GM12878 (cell line): ENCODE measurements at regions not wholly inside any gene's neighbourhood (a gene's known extent, or its start where the extent isn't known, plus 50 kb on each side); places are given as distances from the start of the nearest gene placed in this dataset.

ENCODE experiments used
- ATAC-seq: fragments of 200-7000 bp; cut with Tn5 transposase; 3 replicates; pipeline ENCODE4 v1.9.1; 2020; ENCODE audit warnings: mild to moderate bottlenecking, moderate library complexity
- BruUV-seq: library from RNA; stranded (reverse); fragments of 400-500 nt; replicated peaks from 2 replicates; lab custom pipeline; 2021; lab: Mats Ljungman, UMichigan
- CTCF ChIA-PET: fragments of 300-600 bp; sonication (Branson Sonifier 250); formaldehyde crosslinking; extraction: SDS; loops from one replicate; lab custom pipeline; 2021; ENCODE audit warnings: inconsistent platforms; lab: Yijun Ruan, JAX
- POLR2A ChIA-PET: fragments of 350-600 bp; formaldehyde crosslinking; extraction: SDS; loops from one replicate; lab custom pipeline; 2021; ENCODE audit warnings: inconsistent platforms; lab: Charles Lee
- RAD21 ChIA-PET: fragments of 300-600 bp; sonication (Branson Sonifier 250); formaldehyde crosslinking; loops from one replicate; lab custom pipeline; 2023; ENCODE audit warnings: antibody characterized with exemption; ENCODE audit not compliant: unreplicated experiment; lab: Charles Lee
- SMC1A ChIA-PET: fragments of 300-600 bp; sonication (Branson Sonifier 250); formaldehyde crosslinking; loops from one replicate; lab custom pipeline; 2023; ENCODE audit not compliant: unreplicated experiment, uncharacterized antibody; lab: Charles Lee
- DNase-seq: peaks from one replicate; pipeline ENCODE4 v3.0.0-alpha.2; 2011; ENCODE audit warnings: low read depth, low spot score
- FAIRE-seq: peaks from 3 replicates; lab custom pipeline; 2011; peaks lifted over from hg19 to GRCh38; lab: Jason Lieb, UNC
- H2AFZ ChIP-seq: 2 replicates; pipeline ENCODE4 v1.6.0; 2011; ENCODE audit warnings: low read depth, low read length, control low read depth; ENCODE audit not compliant: control insufficient read depth
- H3K27ac ChIP-seq: 2 replicates; pipeline ENCODE4 v1.5.1; 2011; ENCODE audit warnings: control low read depth; ENCODE audit not compliant: control insufficient read depth, insufficient read depth
- H3K27me3 ChIP-seq, 2 experiments: replicated peaks in 1 of 2; 2 replicates each; pipeline versions ENCODE4 v1.6.0 to v1.6.1; 2011; ENCODE audit warnings: low read length in 1 of 2; ENCODE audit not compliant: control insufficient read depth in 2 of 2, insufficient read depth in 2 of 2
- H3K36me3 ChIP-seq, 2 experiments: 2 replicates each; pipeline ENCODE4 v1.5.1; 2011; ENCODE audit warnings: low read length in 1 of 2; ENCODE audit not compliant: control insufficient read depth in 2 of 2, insufficient read depth in 2 of 2
- H3K4me1 ChIP-seq: 2 replicates; pipeline ENCODE4 v1.6.1; 2011; ENCODE audit warnings: mild to moderate bottlenecking, low read length, moderate library complexity, mixed read lengths; ENCODE audit not compliant: control insufficient read depth, insufficient read depth
- H3K4me2 ChIP-seq: 2 replicates; pipeline ENCODE4 v1.6.0; 2011; ENCODE audit warnings: control low read depth; ENCODE audit not compliant: control insufficient read depth, insufficient read depth
- H3K4me3 ChIP-seq: fragments of 200-600 bp; sonication (generic); 2 replicates; pipeline ENCODE4 v1.5.1; 2016
- H3K79me2 ChIP-seq: 2 replicates; pipeline ENCODE4 v1.6.0; 2011; ENCODE audit warnings: low read length; ENCODE audit not compliant: control insufficient read depth, insufficient read depth
- H3K9ac ChIP-seq: 2 replicates; pipeline ENCODE4 v1.8.0; 2011; ENCODE audit warnings: low read length, control low read depth, mixed read lengths; ENCODE audit not compliant: control insufficient read depth, insufficient read depth
- H3K9me3 ChIP-seq: replicated peaks from 3 replicates; pipeline ENCODE4 v1.5.1; 2011; ENCODE audit warnings: mild to moderate bottlenecking, low read length; ENCODE audit not compliant: control insufficient read depth, insufficient read depth
- H4K20me1 ChIP-seq: 2 replicates; pipeline ENCODE4 v1.6.0; 2011; ENCODE audit not compliant: control insufficient read depth, insufficient read depth
- BRCA1 ChIP-seq: IDR thresholded peaks from 2 replicates; pipeline ENCODE4 v1.6.1; 2011; ENCODE audit warnings: low read depth, low read length, improper control_type of control experiment
- EP300 ChIP-seq, 2 experiments: fragments of 150-350 bp in 1 of 2; IDR thresholded peaks; 2 replicates each; pipeline ENCODE4 v1.6.1; 2011 to 2012; ENCODE audit warnings: low read depth in 2 of 2, low read length in 2 of 2, borderline replicate concordance in 1 of 2, improper control_type of control experiment in 1 of 2, inconsistent platforms in 1 of 2; ENCODE audit not compliant: control insufficient read depth in 1 of 2
- NR2C2 ChIP-seq: IDR thresholded peaks from 2 replicates; pipeline ENCODE4 v1.6.1; 2011; ENCODE audit warnings: borderline replicate concordance, low read depth; ENCODE audit not compliant: control insufficient read depth, insufficient read length
- RB1 ChIP-seq: fragments of 450-650 bp; formaldehyde crosslinking; IDR thresholded peaks from 2 replicates; pipeline ENCODE4 v1.6.1; 2017; ENCODE audit warnings: mild to moderate bottlenecking, borderline replicate concordance
- STAT3 ChIP-seq: IDR thresholded peaks from 2 replicates; pipeline ENCODE4 v1.6.1; 2011; ENCODE audit warnings: low read depth, low read length, improper control_type of control experiment
- TCF7 ChIP-seq: IDR thresholded peaks from 2 replicates; pipeline ENCODE4 v1.6.1; 2014; ENCODE audit warnings: antibody characterized with exemption, borderline replicate concordance
- YY1 ChIP-seq: IDR thresholded peaks from 2 replicates; pipeline ENCODE4 v1.6.1; 2011; ENCODE audit warnings: low read depth, mild to moderate bottlenecking, low read length
- WGBS: methylation state at CpG from one replicate; pipeline ENCODE4 v1.1.6; 2016; ENCODE audit warnings: low lambda C conversion rate; ENCODE audit not compliant: insufficient replicate concordance, insufficient coverage; ENCODE audit errors: missing lambda C conversion rate; 5-methylcytosine and 5-hydroxymethylcytosine counted together
- in situ Hi-C: fragments of 300-500 bp; cut with MboI; formaldehyde crosslinking; loops from 9 replicates; pipeline ENCODE4 v1.14.3; 2018; ENCODE audit warnings: mixed read lengths
- intact Hi-C: fragments of 100-400 bp; cut with micrococcal nuclease; formaldehyde crosslinking; loops from one replicate; pipeline ENCODE4 v1.14.2; 2022; ENCODE audit not compliant: unreplicated experiment
- TF ChIP-seq, protein P1 (sequence below): IDR thresholded peaks from 2 replicates; pipeline ENCODE4 v1.6.1; 2012; ENCODE audit warnings: mild to moderate bottlenecking, low read depth, low read length
- TF ChIP-seq, protein P2 (sequence below): fragments of 450-650 bp; conservative IDR thresholded peaks from 2 replicates; pipeline ENCODE4 v1.6.1; 2017; ENCODE audit warnings: mild to moderate bottlenecking, moderate library complexity
- TF ChIP-seq, protein P3 (sequence below): fragments of 450-650 bp; formaldehyde crosslinking; IDR thresholded peaks from 2 replicates; pipeline ENCODE4 v1.4.0; 2020; ENCODE audit warnings: mild to moderate bottlenecking, moderate library complexity

DNA sequence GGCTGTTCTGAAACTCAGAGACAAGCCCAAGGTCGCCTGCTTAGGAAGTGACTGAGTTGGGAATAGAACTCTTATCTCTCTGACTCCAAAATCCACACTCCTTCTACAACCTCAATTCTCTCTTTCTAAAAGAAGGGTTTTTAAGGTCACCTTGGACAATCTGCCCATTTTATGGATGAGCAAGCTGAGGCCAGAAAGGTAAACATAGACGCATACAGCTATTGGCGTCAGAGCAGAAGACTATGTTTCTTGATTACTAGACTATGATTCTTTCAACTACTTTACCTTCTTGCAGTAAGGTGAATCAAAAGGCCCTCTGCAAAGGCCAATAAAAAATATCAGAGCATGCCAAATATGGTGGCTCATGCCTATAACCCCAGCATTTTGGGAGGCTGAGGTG lies 276.6 kb downstream of the CLIC5 start (continued):
- TF ChIP-seq, protein P1, sequence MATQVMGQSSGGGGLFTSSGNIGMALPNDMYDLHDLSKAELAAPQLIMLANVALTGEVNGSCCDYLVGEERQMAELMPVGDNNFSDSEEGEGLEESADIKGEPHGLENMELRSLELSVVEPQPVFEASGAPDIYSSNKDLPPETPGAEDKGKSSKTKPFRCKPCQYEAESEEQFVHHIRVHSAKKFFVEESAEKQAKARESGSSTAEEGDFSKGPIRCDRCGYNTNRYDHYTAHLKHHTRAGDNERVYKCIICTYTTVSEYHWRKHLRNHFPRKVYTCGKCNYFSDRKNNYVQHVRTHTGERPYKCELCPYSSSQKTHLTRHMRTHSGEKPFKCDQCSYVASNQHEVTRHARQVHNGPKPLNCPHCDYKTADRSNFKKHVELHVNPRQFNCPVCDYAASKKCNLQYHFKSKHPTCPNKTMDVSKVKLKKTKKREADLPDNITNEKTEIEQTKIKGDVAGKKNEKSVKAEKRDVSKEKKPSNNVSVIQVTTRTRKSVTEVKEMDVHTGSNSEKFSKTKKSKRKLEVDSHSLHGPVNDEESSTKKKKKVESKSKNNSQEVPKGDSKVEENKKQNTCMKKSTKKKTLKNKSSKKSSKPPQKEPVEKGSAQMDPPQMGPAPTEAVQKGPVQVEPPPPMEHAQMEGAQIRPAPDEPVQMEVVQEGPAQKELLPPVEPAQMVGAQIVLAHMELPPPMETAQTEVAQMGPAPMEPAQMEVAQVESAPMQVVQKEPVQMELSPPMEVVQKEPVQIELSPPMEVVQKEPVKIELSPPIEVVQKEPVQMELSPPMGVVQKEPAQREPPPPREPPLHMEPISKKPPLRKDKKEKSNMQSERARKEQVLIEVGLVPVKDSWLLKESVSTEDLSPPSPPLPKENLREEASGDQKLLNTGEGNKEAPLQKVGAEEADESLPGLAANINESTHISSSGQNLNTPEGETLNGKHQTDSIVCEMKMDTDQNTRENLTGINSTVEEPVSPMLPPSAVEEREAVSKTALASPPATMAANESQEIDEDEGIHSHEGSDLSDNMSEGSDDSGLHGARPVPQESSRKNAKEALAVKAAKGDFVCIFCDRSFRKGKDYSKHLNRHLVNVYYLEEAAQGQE, result no peak
- TF ChIP-seq, protein P2, sequence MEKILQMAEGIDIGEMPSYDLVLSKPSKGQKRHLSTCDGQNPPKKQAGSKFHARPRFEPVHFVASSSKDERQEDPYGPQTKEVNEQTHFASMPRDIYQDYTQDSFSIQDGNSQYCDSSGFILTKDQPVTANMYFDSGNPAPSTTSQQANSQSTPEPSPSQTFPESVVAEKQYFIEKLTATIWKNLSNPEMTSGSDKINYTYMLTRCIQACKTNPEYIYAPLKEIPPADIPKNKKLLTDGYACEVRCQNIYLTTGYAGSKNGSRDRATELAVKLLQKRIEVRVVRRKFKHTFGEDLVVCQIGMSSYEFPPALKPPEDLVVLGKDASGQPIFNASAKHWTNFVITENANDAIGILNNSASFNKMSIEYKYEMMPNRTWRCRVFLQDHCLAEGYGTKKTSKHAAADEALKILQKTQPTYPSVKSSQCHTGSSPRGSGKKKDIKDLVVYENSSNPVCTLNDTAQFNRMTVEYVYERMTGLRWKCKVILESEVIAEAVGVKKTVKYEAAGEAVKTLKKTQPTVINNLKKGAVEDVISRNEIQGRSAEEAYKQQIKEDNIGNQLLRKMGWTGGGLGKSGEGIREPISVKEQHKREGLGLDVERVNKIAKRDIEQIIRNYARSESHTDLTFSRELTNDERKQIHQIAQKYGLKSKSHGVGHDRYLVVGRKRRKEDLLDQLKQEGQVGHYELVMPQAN, result no peak
- no peak for TF ChIP-seq TCF7
- TF ChIP-seq BRCA1, result no peak
- TF ChIP-seq RB1, result no peak

DNA sequence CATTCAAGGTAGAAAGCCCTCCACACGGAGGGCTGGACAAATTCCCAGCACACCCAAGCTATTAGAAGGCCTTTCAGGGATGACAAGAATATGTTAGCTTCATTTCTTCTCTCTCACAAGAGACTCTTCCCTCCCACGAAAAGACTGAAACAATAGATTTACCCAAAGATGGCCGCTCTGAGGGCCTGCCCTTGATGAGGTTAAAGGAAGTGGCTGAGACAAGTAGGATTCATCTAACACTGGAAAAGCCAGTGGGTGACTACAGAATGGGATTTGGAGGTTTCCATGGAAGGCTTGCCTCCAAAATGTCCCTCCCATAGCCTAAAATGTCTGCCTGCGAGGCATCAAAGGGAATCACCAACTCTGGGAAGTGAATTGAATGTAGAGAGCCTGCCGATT lies 277.6 kb downstream of the CLIC5 start:
- SMC1A ChIA-PET, result interaction anchor here (0.9 to 3.5 kb wide), 11 partner anchors 8 to 870 kb away, joined by 3 to 23 read pairs (median 4); partner anchors contain the start of gene SUPT3H
- in situ Hi-C loops, result no loop called here
- POLR2A ChIA-PET, result interaction anchor here (0.7 kb wide), 1 partner anchor 35 kb away, joined by 3 read pairs; no protein-coding TSS in a partner anchor

More for the DNA sequence above, 277.6 kb downstream of the CLIC5 start:
- ChIA-PET CTCF (interaction anchor here (0.8 to 3.1 kb wide), 6 partner anchors 24 to 1082 kb away, joined by 3 to 19 read pairs (median 4); no protein-coding TSS in a partner anchor), RAD21 (interaction anchor here (0.6 to 1.8 kb wide), 7 partner anchors 11 to 868 kb away, joined by 3 to 10 read pairs (median 4); no protein-coding TSS in a partner anchor)
- Histone ChIP-seq H3K79me2 (no peaks in the 10 kb centered on the region), H3K4me2 (peak overlapping the region; percentile 75), H3K27ac (peak overlapping the region; percentile 42; the same call in 1 of the 2 replicates), H3K4me3 (no peak overlapping the region), H2AFZ (no peak overlapping the region), H4K20me1 (no peaks in the 10 kb centered on the region), H3K9me3 (no peaks in the 10 kb centered on the region), H3K9ac (no peak overlapping the region), H3K27me3 (no peaks in the 10 kb centered on the region; a peak in 1 of 4 replicates), H3K36me3 (no peaks in the 10 kb centered on the region), H3K4me1 (peaks cover 20% of the 10 kb centered on the region)
- intact Hi-C loops, result no loop called here
- BruUV-seq, result no TSS peak
- FAIRE-seq (no peak), DNase-seq (no peak), ATAC-seq (peak; percentile 13)
- no peak for TF ChIP-seq NR2C2
- no peak for TF ChIP-seq EP300 (IDR thresholded peaks at IDR 0.05; ENCODE audit: borderline replicate concordance in 1 of 2, control insufficient read depth in 1 of 2, low read depth in 2 of 2, low read length in 2 of 2)
- TF ChIP-seq, protein P3, sequence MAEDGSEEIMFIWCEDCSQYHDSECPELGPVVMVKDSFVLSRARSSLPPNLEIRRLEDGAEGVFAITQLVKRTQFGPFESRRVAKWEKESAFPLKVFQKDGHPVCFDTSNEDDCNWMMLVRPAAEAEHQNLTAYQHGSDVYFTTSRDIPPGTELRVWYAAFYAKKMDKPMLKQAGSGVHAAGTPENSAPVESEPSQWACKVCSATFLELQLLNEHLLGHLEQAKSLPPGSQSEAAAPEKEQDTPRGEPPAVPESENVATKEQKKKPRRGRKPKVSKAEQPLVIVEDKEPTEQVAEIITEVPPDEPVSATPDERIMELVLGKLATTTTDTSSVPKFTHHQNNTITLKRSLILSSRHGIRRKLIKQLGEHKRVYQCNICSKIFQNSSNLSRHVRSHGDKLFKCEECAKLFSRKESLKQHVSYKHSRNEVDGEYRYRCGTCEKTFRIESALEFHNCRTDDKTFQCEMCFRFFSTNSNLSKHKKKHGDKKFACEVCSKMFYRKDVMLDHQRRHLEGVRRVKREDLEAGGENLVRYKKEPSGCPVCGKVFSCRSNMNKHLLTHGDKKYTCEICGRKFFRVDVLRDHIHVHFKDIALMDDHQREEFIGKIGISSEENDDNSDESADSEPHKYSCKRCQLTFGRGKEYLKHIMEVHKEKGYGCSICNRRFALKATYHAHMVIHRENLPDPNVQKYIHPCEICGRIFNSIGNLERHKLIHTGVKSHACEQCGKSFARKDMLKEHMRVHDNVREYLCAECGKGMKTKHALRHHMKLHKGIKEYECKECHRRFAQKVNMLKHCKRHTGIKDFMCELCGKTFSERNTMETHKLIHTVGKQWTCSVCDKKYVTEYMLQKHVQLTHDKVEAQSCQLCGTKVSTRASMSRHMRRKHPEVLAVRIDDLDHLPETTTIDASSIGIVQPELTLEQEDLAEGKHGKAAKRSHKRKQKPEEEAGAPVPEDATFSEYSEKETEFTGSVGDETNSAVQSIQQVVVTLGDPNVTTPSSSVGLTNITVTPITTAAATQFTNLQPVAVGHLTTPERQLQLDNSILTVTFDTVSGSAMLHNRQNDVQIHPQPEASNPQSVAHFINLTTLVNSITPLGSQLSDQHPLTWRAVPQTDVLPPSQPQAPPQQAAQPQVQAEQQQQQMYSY (CRISPR knock-in tag), result peak; percentile 51; the same call in 1 of the 2 replicates
- TF ChIP-seq STAT3, result no peak
- TF ChIP-seq YY1, result peak; percentile 85
- WGBS, result 63% methylated on average over 5 of the region's 5 CpGs
